ENCODE measurements at regions not wholly inside any gene's neighbourhood (a gene's known extent, or its start where the extent isn't known, plus 50 kb on each side); places are given as distances from the start of the nearest gene placed in this dataset.

DNA sequence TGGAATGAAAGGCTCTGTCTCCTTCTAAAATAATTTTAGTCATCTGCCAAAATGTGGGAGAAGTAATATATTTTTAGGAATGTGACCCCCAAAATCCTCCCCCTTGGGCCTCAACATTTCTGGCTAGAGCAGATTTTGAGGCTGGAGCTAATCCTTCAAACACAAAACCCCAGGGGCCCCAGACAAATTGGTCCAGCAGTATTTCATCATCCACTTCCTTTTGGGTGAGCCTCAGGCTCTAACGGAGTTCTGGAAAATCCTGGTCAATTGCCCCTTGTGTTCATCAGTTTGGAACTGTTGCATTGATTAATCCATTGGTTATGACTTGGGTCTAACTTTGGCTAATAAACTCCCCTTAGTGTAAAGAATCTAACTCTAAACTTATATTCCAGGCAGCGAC lies 67.4 kb upstream of the PCDH19 start:
- H4K8ac ChIP-seq (ENCODE audit: low read depth, low read length), result no peak overlapping the region
- H4K91ac ChIP-seq (ENCODE audit: low read depth, low read length), result no peak overlapping the region
- no peaks in the 10 kb centered on the region for H3K79me2 ChIP-seq (ENCODE audit: control insufficient read depth, insufficient read depth, low read length, poor library complexity)
- H2BK12ac ChIP-seq (ENCODE audit: low read length), result no peak overlapping the region
- H3K18ac ChIP-seq (ENCODE audit: low read length), result no peak overlapping the region
- H3K14ac ChIP-seq (ENCODE audit: low read length), result no peak overlapping the region
- no peak overlapping the region for H2BK120ac ChIP-seq (ENCODE audit: insufficient read depth, low read length, poor library complexity)
- no peak overlapping the region for H2BK5ac ChIP-seq (ENCODE audit: low read depth, low read length, poor library complexity)
- no peak overlapping the region for H3K4ac ChIP-seq (ENCODE audit: low read depth, low read length)
- no peak overlapping the region for H2AFZ ChIP-seq (ENCODE audit: insufficient read depth, low read length, poor library complexity)
- no peak overlapping the region for H2AK5ac ChIP-seq (ENCODE audit: low read length)
- no peaks in the 10 kb centered on the region for H3K36me3 ChIP-seq (ENCODE audit: control insufficient read depth in 1 of 2, insufficient read depth in 2 of 2, low read length in 2 of 2)
- no peaks in the 10 kb centered on the region for H3K9me3 ChIP-seq (ENCODE audit: insufficient read depth, low read depth, low read length)
- H3K23ac ChIP-seq (ENCODE audit: low read length), result no peak overlapping the region
- H3K9ac ChIP-seq (ENCODE audit: low read length), result no peak overlapping the region
- H4K12ac ChIP-seq (ENCODE audit: low read depth, low read length), result no peak overlapping the region
- no peaks in the 10 kb centered on the region for H3K79me1 ChIP-seq (ENCODE audit: low read length)
- no peak overlapping the region for H3K4me2 ChIP-seq (ENCODE audit: low read length)
- no CpG with 5 or more reads among the region's 2 CpGs for WGBS (ENCODE audit: extremely low coverage, insufficient coverage, insufficient read length)
- no peak overlapping the region for H3K4me3 ChIP-seq (ENCODE audit: low read depth, low read length)
- no peak overlapping the region for H3K27ac ChIP-seq (ENCODE audit: low read depth, low read length)
- no peak for DNase-seq
- no peaks in the 10 kb centered on the region for H3K27me3 ChIP-seq (ENCODE audit: insufficient read depth, low read length)
- no peaks in the 10 kb centered on the region for H3K4me1 ChIP-seq (ENCODE audit: control insufficient read depth in 1 of 2, insufficient read depth in 2 of 2, low read length in 2 of 2)

Data from trophoblast cell (in vitro differentiated cells and primary cell).